ENCODE measurements at regions not wholly inside any gene's neighbourhood (a gene's known extent, or its start where the extent isn't known, plus 50 kb on each side); places are given as distances from the start of the nearest gene placed in this dataset.

- no peak for TF ChIP-seq CTCF (IDR thresholded peaks at IDR 0.05)
Measured at GRCh38 chr4:141524116-141524515, 112.3 kb upstream of the IL15 start.

GRCh38 chr4:141524841-141525240, 111.5 kb upstream of the IL15 start:
- TF ChIP-seq CTCF (IDR thresholded peaks at IDR 0.05): no peak

GRCh38 chr4:141530627-141531026, 105.8 kb upstream of the IL15 start:
- no peak for TF ChIP-seq CTCF (IDR thresholded peaks at IDR 0.05)

GRCh38 chr4:141534985-141535384, 101.4 kb upstream of the IL15 start:
- no peak for TF ChIP-seq CTCF (IDR thresholded peaks at IDR 0.05)

GRCh38 chr4:141538001-141538400, 98.4 kb upstream of the IL15 start:
- TF ChIP-seq CTCF (IDR thresholded peaks at IDR 0.05): no peak

GRCh38 chr4:141540643-141541042, 95.7 kb upstream of the IL15 start:
- TF ChIP-seq CTCF (IDR thresholded peaks at IDR 0.05): no peak

GRCh38 chr4:141541851-141542250, 94.5 kb upstream of the IL15 start:
- no peak for TF ChIP-seq CTCF (IDR thresholded peaks at IDR 0.05)

GRCh38 chr4:141543176-141543575, 93.2 kb upstream of the IL15 start:
- no peak for TF ChIP-seq CTCF (IDR thresholded peaks at IDR 0.05)

All from LNCAP (cell line).